GM12878 (cell line): ENCODE measurements at regions not wholly inside any gene's neighbourhood (a gene's known extent, or its start where the extent isn't known, plus 50 kb on each side); places are given as distances from the start of the nearest gene placed in this dataset.

ENCODE experiments used
- ATAC-seq: fragments of 200-7000 bp; cut with Tn5 transposase; 3 replicates; pipeline ENCODE4 v1.9.1; 2020; ENCODE audit warnings: mild to moderate bottlenecking, moderate library complexity
- BruUV-seq: library from RNA; stranded (reverse); fragments of 400-500 nt; replicated peaks from 2 replicates; lab custom pipeline; 2021; lab: Mats Ljungman, UMichigan
- CTCF ChIA-PET: fragments of 300-600 bp; sonication (Branson Sonifier 250); formaldehyde crosslinking; extraction: SDS; loops from one replicate; lab custom pipeline; 2021; ENCODE audit warnings: inconsistent platforms; lab: Yijun Ruan, JAX
- POLR2A ChIA-PET: fragments of 350-600 bp; formaldehyde crosslinking; extraction: SDS; loops from one replicate; lab custom pipeline; 2021; ENCODE audit warnings: inconsistent platforms; lab: Charles Lee
- RAD21 ChIA-PET: fragments of 300-600 bp; sonication (Branson Sonifier 250); formaldehyde crosslinking; loops from one replicate; lab custom pipeline; 2023; ENCODE audit warnings: antibody characterized with exemption; ENCODE audit not compliant: unreplicated experiment; lab: Charles Lee
- SMC1A ChIA-PET: fragments of 300-600 bp; sonication (Branson Sonifier 250); formaldehyde crosslinking; loops from one replicate; lab custom pipeline; 2023; ENCODE audit not compliant: unreplicated experiment, uncharacterized antibody; lab: Charles Lee
- DNase-seq: peaks from one replicate; pipeline ENCODE4 v3.0.0-alpha.2; 2011; ENCODE audit warnings: low read depth, low spot score
- FAIRE-seq: peaks from 3 replicates; lab custom pipeline; 2011; peaks lifted over from hg19 to GRCh38; lab: Jason Lieb, UNC
- H2AFZ ChIP-seq: 2 replicates; pipeline ENCODE4 v1.6.0; 2011; ENCODE audit warnings: low read depth, low read length, control low read depth; ENCODE audit not compliant: control insufficient read depth
- H3K27ac ChIP-seq: 2 replicates; pipeline ENCODE4 v1.5.1; 2011; ENCODE audit warnings: control low read depth; ENCODE audit not compliant: control insufficient read depth, insufficient read depth
- H3K27me3 ChIP-seq, 2 experiments: replicated peaks in 1 of 2; 2 replicates each; pipeline versions ENCODE4 v1.6.0 to v1.6.1; 2011; ENCODE audit warnings: low read length in 1 of 2; ENCODE audit not compliant: control insufficient read depth in 2 of 2, insufficient read depth in 2 of 2
- H3K36me3 ChIP-seq, 2 experiments: 2 replicates each; pipeline ENCODE4 v1.5.1; 2011; ENCODE audit warnings: low read length in 1 of 2; ENCODE audit not compliant: control insufficient read depth in 2 of 2, insufficient read depth in 2 of 2
- H3K4me1 ChIP-seq: 2 replicates; pipeline ENCODE4 v1.6.1; 2011; ENCODE audit warnings: mild to moderate bottlenecking, low read length, moderate library complexity, mixed read lengths; ENCODE audit not compliant: control insufficient read depth, insufficient read depth
- H3K4me2 ChIP-seq: 2 replicates; pipeline ENCODE4 v1.6.0; 2011; ENCODE audit warnings: control low read depth; ENCODE audit not compliant: control insufficient read depth, insufficient read depth
- H3K4me3 ChIP-seq: fragments of 200-600 bp; sonication (generic); 2 replicates; pipeline ENCODE4 v1.5.1; 2016
- H3K79me2 ChIP-seq: 2 replicates; pipeline ENCODE4 v1.6.0; 2011; ENCODE audit warnings: low read length; ENCODE audit not compliant: control insufficient read depth, insufficient read depth
- H3K9ac ChIP-seq: 2 replicates; pipeline ENCODE4 v1.8.0; 2011; ENCODE audit warnings: low read length, control low read depth, mixed read lengths; ENCODE audit not compliant: control insufficient read depth, insufficient read depth
- H3K9me3 ChIP-seq: replicated peaks from 3 replicates; pipeline ENCODE4 v1.5.1; 2011; ENCODE audit warnings: mild to moderate bottlenecking, low read length; ENCODE audit not compliant: control insufficient read depth, insufficient read depth
- H4K20me1 ChIP-seq: 2 replicates; pipeline ENCODE4 v1.6.0; 2011; ENCODE audit not compliant: control insufficient read depth, insufficient read depth
- CBFB ChIP-seq: IDR thresholded peaks from 2 replicates; pipeline ENCODE4 v1.6.1; 2016; ENCODE audit warnings: antibody characterized with exemption, low read depth
- EP300 ChIP-seq, 2 experiments: fragments of 150-350 bp in 1 of 2; IDR thresholded peaks; 2 replicates each; pipeline ENCODE4 v1.6.1; 2011 to 2012; ENCODE audit warnings: low read depth in 2 of 2, low read length in 2 of 2, borderline replicate concordance in 1 of 2, improper control_type of control experiment in 1 of 2, inconsistent platforms in 1 of 2; ENCODE audit not compliant: control insufficient read depth in 1 of 2
- FOXK2 ChIP-seq: fragments of 450-650 bp; IDR thresholded peaks from 2 replicates; pipeline ENCODE4 v1.6.1; 2017; ENCODE audit warnings: mild to moderate bottlenecking, moderate library complexity
- PAX5 ChIP-seq: IDR thresholded peaks from 2 replicates; pipeline ENCODE4 v1.6.1; 2011; ENCODE audit warnings: low read depth, low read length, borderline replicate concordance
- SREBF1 ChIP-seq: IDR thresholded peaks from 2 replicates; pipeline ENCODE4 v1.6.1; 2012; ENCODE audit warnings: mild to moderate bottlenecking, low read length
- ZBTB40 ChIP-seq: fragments of 450-650 bp; IDR thresholded peaks from 2 replicates; pipeline ENCODE4 v1.6.1; 2016; ENCODE audit warnings: mild to moderate bottlenecking, moderate library complexity, borderline replicate concordance
- ZNF687 ChIP-seq: fragments of 450-650 bp; IDR thresholded peaks from 2 replicates; pipeline ENCODE4 v1.6.1; 2017; ENCODE audit warnings: mild to moderate bottlenecking, moderate library complexity
- WGBS: methylation state at CpG from one replicate; pipeline ENCODE4 v1.1.6; 2016; ENCODE audit warnings: low lambda C conversion rate; ENCODE audit not compliant: insufficient replicate concordance, insufficient coverage; ENCODE audit errors: missing lambda C conversion rate; 5-methylcytosine and 5-hydroxymethylcytosine counted together
- in situ Hi-C: fragments of 300-500 bp; cut with MboI; formaldehyde crosslinking; loops from 9 replicates; pipeline ENCODE4 v1.14.3; 2018; ENCODE audit warnings: mixed read lengths
- intact Hi-C: fragments of 100-400 bp; cut with micrococcal nuclease; formaldehyde crosslinking; loops from one replicate; pipeline ENCODE4 v1.14.2; 2022; ENCODE audit not compliant: unreplicated experiment
- TF ChIP-seq, protein P1 (sequence below): fragments of 450-650 bp; IDR thresholded peaks from 2 replicates; pipeline ENCODE4 v1.6.1; 2018; ENCODE audit warnings: borderline replicate concordance, mild to moderate bottlenecking; ENCODE audit not compliant: partially characterized antibody

DNA sequence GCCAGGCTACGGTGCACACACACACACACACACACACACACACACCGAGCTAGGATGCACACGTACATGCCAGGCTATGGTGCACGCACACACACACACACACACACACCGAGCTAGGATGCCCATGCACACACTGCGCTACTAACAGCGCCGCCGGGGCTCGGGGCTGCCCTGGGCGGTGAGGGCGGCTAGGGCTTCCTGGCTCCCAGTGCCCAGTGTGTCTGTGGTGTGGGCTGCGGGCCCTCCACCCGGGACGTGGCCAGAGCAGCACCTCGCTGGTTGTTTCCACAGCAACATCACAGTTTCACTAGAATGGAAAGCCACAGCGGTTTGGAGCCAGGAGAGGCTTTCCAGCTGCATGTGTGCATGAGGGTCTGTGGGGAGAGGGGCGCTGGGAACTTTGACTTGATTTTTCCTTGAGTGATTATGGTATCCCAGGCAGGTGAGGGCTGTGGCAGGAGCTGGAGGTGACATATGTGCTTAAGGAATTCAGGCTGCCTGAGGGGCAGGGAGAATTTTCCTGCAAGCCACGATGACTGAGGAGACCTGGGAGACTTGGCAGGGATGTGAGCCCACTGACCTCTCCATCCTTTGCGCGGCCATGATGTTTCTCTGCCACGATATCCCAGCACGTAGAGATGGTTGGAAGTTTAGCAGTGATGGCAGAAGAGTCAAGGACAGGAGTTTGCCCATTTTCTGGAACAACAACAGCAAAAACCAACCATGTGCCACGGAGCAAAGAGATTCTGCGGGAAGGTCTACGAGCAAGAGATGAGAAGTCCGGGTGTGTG, 195.9 kb downstream of the SNX19 start:
- SMC1A ChIA-PET, result no interaction called here
- no peak for TF ChIP-seq ZNF687
- no peak for TF ChIP-seq FOXK2
- no peak for TF ChIP-seq ZBTB40
- no peak for TF ChIP-seq PAX5
- no peak for TF ChIP-seq EP300 (IDR thresholded peaks at IDR 0.05; ENCODE audit: borderline replicate concordance in 1 of 2, control insufficient read depth in 1 of 2, low read depth in 2 of 2, low read length in 2 of 2)
- TF ChIP-seq SREBF1, result no peak
- TF ChIP-seq, protein P1, sequence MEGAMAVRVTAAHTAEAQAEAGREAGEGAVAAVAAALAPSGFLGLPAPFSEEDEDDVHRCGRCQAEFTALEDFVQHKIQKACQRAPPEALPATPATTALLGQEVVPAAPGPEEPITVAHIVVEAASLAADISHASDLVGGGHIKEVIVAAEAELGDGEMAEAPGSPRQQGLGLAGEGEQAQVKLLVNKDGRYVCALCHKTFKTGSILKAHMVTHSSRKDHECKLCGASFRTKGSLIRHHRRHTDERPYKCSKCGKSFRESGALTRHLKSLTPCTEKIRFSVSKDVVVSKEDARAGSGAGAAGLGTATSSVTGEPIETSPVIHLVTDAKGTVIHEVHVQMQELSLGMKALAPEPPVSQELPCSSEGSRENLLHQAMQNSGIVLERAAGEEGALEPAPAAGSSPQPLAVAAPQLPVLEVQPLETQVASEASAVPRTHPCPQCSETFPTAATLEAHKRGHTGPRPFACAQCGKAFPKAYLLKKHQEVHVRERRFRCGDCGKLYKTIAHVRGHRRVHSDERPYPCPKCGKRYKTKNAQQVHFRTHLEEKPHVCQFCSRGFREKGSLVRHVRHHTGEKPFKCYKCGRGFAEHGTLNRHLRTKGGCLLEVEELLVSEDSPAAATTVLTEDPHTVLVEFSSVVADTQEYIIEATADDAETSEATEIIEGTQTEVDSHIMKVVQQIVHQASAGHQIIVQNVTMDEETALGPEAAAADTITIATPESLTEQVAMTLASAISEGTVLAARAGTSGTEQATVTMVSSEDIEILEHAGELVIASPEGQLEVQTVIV, result no peak
- TF ChIP-seq CBFB, result no peak

More for the DNA sequence above, 195.9 kb downstream of the SNX19 start:
- BruUV-seq, result no TSS peak
- no peaks in the 10 kb centered on the region for H4K20me1 ChIP-seq
- H3K4me2 ChIP-seq, result no peak overlapping the region
- FAIRE-seq (no peak), ATAC-seq (no peak), DNase-seq (no peak)
- no peaks in the 10 kb centered on the region for H3K9me3 ChIP-seq
- H3K9ac ChIP-seq, result no peak overlapping the region
- no peaks in the 10 kb centered on the region for H3K79me2 ChIP-seq
- WGBS, result 56% methylated on average over 26 of the region's 27 CpGs
- intact Hi-C loops (no loop called here), in situ Hi-C loops (no loop called here)
- POLR2A ChIA-PET, result no interaction called here
- CTCF ChIA-PET, result no interaction called here
- no peak overlapping the region for H2AFZ ChIP-seq
- no peaks in the 10 kb centered on the region for H3K4me1 ChIP-seq
- H3K27ac ChIP-seq, result no peak overlapping the region
- RAD21 ChIA-PET, result no interaction called here
- H3K36me3 ChIP-seq, result no peaks in the 10 kb centered on the region
- peaks cover 0 to 1% of the 10 kb centered on the region in 2 experiments; a peak in 2 of 4 replicates for H3K27me3 ChIP-seq
- H3K4me3 ChIP-seq, result no peak overlapping the region
